GM19099 (cell line): ENCODE measurements at regions not wholly inside any gene's neighbourhood (a gene's known extent, or its start where the extent isn't known, plus 50 kb on each side); places are given as distances from the start of the nearest gene placed in this dataset.

ENCODE experiments used
- POLR2A ChIP-seq: IDR thresholded peaks from 3 replicates; pipeline ENCODE4 v1.6.1; 2011; ENCODE audit warnings: low read depth; ENCODE audit not compliant: insufficient read length; ENCODE audit errors: extremely low read depth

DNA sequence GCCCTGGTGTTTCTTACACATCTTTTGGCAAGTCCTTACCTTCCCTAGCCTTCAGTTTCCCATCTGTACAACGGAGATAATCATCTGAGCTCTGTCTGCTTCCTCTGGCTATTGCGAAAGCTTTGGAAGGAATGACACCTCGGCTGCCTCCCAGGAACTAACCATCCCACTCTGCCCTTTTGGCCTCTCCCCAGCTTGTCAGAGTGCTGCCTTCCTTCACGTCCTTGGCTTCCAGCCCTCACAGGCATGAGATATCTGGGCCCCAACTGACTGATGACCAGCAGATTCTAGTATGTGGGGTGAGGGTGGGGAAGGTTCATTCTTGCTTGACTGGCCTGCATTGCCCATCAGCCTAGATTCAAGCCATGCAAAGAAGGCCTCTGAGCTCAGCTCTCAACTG is 253.1 kb upstream of the FGGY start:
- no peak for TF ChIP-seq POLR2A

DNA sequence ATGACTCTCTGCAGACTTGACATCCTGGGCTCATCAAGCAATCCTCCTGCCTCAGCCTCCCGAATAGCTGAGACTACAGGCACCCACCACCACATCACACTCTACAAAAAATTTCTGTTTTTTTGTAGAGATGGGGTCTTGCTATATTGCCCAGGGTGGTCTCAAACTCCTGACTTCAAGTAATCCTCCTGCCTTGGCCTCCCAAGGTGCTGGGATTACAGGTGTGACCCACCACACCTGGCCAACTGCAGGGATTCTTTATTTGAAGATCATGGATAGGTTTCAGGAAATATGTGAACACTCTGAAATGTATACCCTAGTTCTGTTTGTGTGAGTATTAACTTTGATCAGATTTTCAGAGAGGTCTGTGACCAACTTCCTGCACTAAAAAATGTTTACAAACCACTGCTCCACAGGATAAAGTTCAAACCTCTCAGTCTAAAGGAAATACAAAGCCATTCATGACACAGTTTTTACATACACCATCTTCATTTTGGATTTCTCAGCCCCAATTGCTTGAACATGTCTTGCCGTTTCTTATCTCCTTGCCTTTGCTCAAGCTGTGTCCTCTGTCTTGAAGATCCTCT is 252.3 kb upstream of the FGGY start:
- TF ChIP-seq POLR2A, result no peak

GRCh38 chr1:59045137-59045536 is 251.8 kb upstream of the FGGY start:
- TF ChIP-seq POLR2A, result no peak

- TF ChIP-seq POLR2A, result no peak
Measured at GRCh38 chr1:59045636-59046035, 251.3 kb upstream of the FGGY start.

DNA sequence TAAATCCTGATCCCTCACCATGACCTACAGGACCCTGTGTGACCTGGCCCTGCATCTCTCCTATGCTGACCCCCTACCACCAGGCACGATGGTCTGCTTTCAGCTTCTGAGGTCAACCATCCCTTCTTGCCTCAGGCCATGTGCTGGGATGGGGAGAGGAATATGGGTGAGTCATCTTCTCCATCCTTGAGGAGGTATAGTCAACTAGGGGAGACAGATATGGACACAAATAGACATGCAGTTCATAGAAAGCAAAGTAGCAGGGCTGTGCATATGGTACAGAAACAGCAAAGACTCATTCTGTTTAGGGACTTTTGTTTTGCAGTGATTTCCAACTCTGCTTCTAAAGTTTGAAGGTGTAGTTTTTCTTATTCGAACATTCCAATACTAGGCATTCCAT is 250.8 kb upstream of the FGGY start:
- TF ChIP-seq POLR2A, result no peak

- TF ChIP-seq POLR2A, result peak; percentile 45
Measured at GRCh38 chr1:59046730-59047157, 250.2 kb upstream of the FGGY start.

DNA sequence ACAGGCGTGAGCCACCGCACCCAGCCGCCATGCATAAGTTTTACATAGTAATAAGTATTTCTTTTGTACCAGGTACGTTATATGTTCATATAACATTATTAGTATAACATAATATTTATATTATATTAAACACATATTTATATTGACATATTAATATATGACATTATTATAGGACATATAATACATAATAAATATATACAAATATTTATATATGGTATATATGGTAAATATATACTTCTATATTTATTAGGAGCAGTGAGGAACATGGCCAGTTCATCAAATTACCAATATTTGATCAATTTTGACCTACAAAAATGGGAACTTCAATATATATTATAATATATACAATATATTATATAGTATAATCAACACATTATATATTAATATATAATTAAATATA is 245.9 kb upstream of the FGGY start:
- no peak for TF ChIP-seq POLR2A

- TF ChIP-seq POLR2A, result no peak
Measured at GRCh38 chr1:59052166-59052590, 244.7 kb upstream of the FGGY start.

GRCh38 chr1:59054172-59054571 is 242.7 kb upstream of the FGGY start:
- TF ChIP-seq POLR2A, result no peak

GRCh38 chr1:59055908-59056719 is 240.8 kb upstream of the FGGY start:
- no peak for TF ChIP-seq POLR2A

DNA sequence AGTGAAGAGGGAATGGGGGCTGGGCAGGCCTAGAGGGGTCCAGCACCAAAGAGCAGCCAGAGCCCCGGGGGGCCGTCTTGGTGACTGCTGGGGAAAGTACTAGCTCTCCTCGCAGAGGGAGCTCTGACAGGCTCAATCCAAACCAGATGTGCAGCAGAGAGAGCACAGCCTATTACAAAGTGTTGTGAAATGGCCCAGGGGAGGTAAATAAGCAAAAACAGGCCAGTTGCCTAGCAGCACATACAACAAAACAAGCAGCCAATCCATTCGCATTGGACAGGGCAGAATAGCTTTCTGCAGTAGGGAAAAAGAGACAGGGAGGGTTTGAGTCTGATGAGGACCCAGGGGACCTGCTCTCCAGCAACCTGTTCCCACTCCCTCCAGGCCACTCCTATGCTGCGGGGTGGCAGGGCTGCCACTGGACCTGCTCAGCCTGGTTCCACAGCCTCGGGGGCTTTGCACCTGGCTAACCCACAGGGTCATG is 239.6 kb upstream of the FGGY start:
- no peak for TF ChIP-seq POLR2A

DNA sequence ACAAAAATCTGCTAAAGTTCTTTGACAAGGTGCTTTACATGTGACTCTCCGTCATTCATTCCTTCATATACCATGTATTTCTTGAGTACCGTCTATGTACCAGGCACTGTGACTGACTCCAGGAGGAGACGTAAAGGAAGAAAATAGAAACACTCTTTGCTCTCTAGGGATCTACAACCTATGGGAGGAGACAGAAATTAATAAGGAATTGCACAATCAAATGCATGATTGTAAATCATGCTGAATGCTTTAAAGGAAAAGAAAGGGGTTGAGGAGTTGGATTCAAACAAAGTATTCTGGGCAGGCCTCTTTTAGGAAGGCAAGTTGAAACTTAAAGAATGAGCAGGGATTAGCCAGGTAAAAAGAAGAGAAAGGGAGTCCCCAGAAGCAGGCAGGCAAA is 239.1 kb upstream of the FGGY start:
- no peak for TF ChIP-seq POLR2A

- no peak for TF ChIP-seq POLR2A
Measured at GRCh38 chr1:59058665-59059439, 238.0 kb upstream of the FGGY start.

DNA sequence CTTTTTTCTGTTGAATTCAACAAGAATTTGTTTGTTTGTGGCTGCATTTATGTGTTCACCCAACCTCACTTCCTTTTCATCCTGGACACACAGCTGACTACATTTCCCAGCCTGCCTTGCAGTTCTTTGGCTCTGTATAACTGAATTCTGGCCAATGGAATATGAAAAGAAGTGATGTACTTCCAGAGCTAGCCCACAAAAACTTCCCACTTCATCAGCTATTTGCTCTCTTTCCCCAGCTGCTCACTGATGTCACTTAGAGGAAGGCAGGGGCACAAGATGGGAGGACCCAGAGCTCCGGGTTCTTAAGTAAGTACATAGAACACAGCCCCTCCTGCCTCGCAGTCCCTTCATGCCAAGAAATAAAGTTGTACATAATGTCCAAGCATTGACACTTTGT is 235.0 kb upstream of the FGGY start:
- no peak for TF ChIP-seq POLR2A

DNA sequence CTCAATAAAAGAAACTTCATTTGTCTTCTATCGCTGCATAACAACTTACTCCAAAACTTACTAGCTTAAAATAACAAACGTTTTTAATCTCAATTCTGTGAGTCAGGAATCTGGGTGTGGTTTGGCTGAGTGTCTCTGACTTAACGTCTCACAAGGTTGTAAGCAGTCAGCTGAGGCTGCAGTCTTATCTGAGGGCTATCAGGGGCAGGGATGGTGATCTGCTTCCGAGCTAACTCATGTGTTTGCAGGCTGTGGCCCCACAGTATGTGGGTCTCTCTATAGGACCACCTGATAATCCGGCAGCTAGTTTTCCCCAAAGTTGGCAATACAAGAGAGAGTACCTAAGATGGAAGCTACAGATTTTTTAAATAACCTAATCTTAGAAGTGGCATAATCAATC is 234.2 kb upstream of the FGGY start:
- TF ChIP-seq POLR2A, result no peak

DNA sequence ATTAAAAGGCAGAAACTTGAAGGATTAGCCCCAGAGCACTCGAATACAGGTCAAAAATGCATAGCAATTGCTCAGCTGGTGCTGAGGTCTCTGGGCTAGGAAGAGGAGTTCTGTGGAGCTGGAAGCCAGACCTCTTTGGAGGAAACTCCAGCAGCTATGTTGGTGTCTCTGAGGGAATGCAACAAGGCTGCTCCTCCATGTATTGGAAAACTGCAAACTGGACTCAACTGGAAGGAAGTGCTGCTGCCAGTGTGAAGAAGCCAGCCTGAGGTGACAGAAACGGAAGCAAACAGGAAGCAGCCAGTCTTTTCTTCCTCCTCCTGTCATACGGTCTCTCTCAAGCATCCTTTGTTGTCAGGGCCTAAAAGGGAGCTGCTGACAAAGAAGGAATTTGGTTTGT is 233.4 kb upstream of the FGGY start:
- TF ChIP-seq POLR2A, result no peak

DNA sequence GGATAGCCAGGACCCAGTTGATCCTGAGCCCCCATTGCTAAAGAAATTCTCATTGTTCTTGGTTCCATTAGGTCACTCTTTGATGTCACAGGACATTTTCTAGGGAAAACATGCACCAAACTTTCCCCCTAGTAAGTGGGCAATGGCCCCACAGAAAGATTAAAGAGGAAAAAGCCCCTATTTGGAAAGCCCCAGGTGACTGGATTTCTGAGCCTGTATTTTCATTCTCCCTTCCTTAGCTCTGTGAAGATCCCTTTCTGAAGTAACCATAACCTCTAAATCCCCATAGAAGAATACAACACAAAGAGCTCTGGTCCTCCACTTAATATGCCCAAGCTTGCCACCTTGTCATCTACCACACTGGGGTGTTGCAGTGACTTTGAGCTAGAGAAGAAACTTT is 232.3 kb upstream of the FGGY start:
- no peak for TF ChIP-seq POLR2A

DNA sequence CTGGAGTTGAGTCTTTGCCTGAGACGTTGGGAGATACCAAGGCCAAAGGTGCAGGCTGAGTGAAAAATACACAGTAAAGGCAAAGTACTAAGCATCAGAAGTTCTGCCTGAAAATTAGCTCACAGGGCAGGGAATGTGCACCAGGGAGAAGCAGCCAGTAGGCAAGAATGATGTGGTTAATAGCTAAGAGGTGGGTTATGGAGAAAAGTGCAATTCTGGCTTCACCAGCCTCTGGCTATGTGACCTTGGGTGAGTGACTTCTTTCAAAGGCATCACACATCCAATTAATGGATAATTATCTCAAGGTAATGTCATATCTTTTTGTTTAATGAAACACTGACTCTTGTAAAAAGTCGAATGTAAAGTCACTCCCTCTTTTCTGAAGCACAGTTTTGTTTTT is 230.7 kb upstream of the FGGY start:
- no peak for TF ChIP-seq POLR2A
